ENCODE measurements at regions not wholly inside any gene's neighbourhood (a gene's known extent, or its start where the extent isn't known, plus 50 kb on each side); places are given as distances from the start of the nearest gene placed in this dataset.

DNA sequence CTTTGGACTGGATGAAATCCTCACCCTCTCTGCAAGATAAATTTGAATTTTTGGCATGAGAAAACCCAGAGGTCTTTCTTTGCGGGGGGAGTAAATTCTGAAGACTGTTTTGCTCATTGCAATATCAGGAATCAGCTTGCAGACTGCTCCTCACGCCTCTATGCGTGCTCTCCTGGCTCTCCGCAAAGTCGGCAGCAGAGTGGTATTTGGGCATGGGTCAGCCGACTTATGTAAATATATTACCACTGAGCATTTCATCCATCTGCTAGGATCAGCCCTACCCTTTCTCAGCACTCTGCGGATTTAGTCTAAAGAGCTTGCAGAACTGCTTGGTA, 288.0 kb downstream of the ASMT start (continued):
- TF ChIP-seq SRSF4 (IDR thresholded peaks at IDR 0.05; ENCODE audit: low read depth, low read length, poor library complexity, severe bottlenecking) (no peak), ZC3H4 (CRISPR knock-in tag; IDR thresholded peaks at IDR 0.05; ENCODE audit: borderline replicate concordance) (no peak), JUN (CRISPR knock-in tag; IDR thresholded peaks at IDR 0.05) (no peak), PAF1 (CRISPR knock-in tag; IDR thresholded peaks at IDR 0.05) (no peak), GABPB1 (CRISPR knock-in tag; IDR thresholded peaks at IDR 0.05) (no peak)
- TF ChIP-seq, protein P1, sequence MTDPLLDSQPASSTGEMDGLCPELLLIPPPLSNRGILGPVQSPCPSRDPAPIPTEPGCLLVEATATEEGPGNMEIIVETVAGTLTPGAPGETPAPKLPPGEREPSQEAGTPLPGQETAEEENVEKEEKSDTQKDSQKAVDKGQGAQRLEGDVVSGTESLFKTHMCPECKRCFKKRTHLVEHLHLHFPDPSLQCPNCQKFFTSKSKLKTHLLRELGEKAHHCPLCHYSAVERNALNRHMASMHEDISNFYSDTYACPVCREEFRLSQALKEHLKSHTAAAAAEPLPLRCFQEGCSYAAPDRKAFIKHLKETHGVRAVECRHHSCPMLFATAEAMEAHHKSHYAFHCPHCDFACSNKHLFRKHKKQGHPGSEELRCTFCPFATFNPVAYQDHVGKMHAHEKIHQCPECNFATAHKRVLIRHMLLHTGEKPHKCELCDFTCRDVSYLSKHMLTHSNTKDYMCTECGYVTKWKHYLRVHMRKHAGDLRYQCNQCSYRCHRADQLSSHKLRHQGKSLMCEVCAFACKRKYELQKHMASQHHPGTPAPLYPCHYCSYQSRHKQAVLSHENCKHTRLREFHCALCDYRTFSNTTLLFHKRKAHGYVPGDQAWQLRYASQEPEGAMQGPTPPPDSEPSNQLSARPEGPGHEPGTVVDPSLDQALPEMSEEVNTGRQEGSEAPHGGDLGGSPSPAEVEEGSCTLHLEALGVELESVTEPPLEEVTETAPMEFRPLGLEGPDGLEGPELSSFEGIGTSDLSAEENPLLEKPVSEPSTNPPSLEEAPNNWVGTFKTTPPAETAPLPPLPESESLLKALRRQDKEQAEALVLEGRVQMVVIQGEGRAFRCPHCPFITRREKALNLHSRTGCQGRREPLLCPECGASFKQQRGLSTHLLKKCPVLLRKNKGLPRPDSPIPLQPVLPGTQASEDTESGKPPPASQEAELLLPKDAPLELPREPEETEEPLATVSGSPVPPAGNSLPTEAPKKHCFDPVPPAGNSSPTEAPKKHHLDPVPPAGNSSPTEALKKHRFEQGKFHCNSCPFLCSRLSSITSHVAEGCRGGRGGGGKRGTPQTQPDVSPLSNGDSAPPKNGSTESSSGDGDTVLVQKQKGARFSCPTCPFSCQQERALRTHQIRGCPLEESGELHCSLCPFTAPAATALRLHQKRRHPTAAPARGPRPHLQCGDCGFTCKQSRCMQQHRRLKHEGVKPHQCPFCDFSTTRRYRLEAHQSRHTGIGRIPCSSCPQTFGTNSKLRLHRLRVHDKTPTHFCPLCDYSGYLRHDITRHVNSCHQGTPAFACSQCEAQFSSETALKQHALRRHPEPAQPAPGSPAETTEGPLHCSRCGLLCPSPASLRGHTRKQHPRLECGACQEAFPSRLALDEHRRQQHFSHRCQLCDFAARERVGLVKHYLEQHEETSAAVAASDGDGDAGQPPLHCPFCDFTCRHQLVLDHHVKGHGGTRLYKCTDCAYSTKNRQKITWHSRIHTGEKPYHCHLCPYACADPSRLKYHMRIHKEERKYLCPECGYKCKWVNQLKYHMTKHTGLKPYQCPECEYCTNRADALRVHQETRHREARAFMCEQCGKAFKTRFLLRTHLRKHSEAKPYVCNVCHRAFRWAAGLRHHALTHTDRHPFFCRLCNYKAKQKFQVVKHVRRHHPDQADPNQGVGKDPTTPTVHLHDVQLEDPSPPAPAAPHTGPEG (CRISPR knock-in tag; IDR thresholded peaks at IDR 0.05): no peak
- TF ChIP-seq, protein P2, sequence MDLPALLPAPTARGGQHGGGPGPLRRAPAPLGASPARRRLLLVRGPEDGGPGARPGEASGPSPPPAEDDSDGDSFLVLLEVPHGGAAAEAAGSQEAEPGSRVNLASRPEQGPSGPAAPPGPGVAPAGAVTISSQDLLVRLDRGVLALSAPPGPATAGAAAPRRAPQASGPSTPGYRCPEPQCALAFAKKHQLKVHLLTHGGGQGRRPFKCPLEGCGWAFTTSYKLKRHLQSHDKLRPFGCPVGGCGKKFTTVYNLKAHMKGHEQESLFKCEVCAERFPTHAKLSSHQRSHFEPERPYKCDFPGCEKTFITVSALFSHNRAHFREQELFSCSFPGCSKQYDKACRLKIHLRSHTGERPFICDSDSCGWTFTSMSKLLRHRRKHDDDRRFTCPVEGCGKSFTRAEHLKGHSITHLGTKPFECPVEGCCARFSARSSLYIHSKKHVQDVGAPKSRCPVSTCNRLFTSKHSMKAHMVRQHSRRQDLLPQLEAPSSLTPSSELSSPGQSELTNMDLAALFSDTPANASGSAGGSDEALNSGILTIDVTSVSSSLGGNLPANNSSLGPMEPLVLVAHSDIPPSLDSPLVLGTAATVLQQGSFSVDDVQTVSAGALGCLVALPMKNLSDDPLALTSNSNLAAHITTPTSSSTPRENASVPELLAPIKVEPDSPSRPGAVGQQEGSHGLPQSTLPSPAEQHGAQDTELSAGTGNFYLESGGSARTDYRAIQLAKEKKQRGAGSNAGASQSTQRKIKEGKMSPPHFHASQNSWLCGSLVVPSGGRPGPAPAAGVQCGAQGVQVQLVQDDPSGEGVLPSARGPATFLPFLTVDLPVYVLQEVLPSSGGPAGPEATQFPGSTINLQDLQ (CRISPR knock-in tag; IDR thresholded peaks at IDR 0.05): no peak

Measured in HepG2 (cell line).